ENCODE measurements at regions not wholly inside any gene's neighbourhood (a gene's known extent, or its start where the extent isn't known, plus 50 kb on each side); places are given as distances from the start of the nearest gene placed in this dataset.
"Not testable (repeated sequence)": the region's sequence is repeated elsewhere in the genome, so short reads cannot be mapped to it uniquely, and the experiment has no call there.

- TF ChIP-seq REST (IDR thresholded peaks at IDR 0.05; ENCODE audit: borderline replicate concordance); CTCF (IDR thresholded peaks at IDR 0.05; ENCODE audit: poor library complexity, severe bottlenecking); RAD21 (conservative IDR thresholded peaks at IDR 0.05); SMC3 (conservative IDR thresholded peaks at IDR 0.05; ENCODE audit: poor library complexity); EP300 (conservative IDR thresholded peaks at IDR 0.05; ENCODE audit: poor library complexity, severe bottlenecking); EZH2 (IDR thresholded peaks at IDR 0.05; ENCODE audit: borderline replicate concordance, insufficient read depth, low read length, poor library complexity, severe bottlenecking): not testable (repeated sequence)
Measured at GRCh38 chr16:21396545-21396944, 118.5 kb upstream of the CRYM start.
